ENCODE measurements at regions not wholly inside any gene's neighbourhood (a gene's known extent, or its start where the extent isn't known, plus 50 kb on each side); places are given as distances from the start of the nearest gene placed in this dataset.
"Not testable (repeated sequence)": the region's sequence is repeated elsewhere in the genome, so short reads cannot be mapped to it uniquely, and the experiment has no call there.

- H3K9me3 Mint-ChIP-seq, result peaks cover 2% of the 10 kb centered on the region
- no peaks in the 10 kb centered on the region for H3K36me3 Mint-ChIP-seq (ENCODE audit: low read depth)
- H3K4me3 Mint-ChIP-seq, result no peak overlapping the region
- peaks cover 7% of the 10 kb centered on the region for H3K27me3 Mint-ChIP-seq (ENCODE audit: low read depth)
- no peaks in the 10 kb centered on the region for H3K4me1 Mint-ChIP-seq (ENCODE audit: low read depth)
- no peak overlapping the region for H3K27ac Mint-ChIP-seq
- DNase-seq, result no peak
- intact Hi-C loops (cut with micrococcal nuclease), result no loop called here
- CTCF ChIA-PET, result no interaction called here
Observed at GRCh38 chr15:26235864-26236263, 372.7 kb upstream of the ATP10A start.

- DNase-seq, result no peak
- CTCF ChIA-PET, result no interaction called here
- H3K27ac Mint-ChIP-seq, result no peak overlapping the region
- intact Hi-C loops (cut with micrococcal nuclease), result no loop called here
- peaks cover 2% of the 10 kb centered on the region for H3K9me3 Mint-ChIP-seq
- H3K36me3 Mint-ChIP-seq (ENCODE audit: low read depth), result no peaks in the 10 kb centered on the region
- no peak overlapping the region for H3K4me3 Mint-ChIP-seq
- peaks cover 7% of the 10 kb centered on the region for H3K27me3 Mint-ChIP-seq (ENCODE audit: low read depth)
- H3K4me1 Mint-ChIP-seq (ENCODE audit: low read depth), result no peaks in the 10 kb centered on the region
Observed at GRCh38 chr15:26234976-26235767, 372.0 kb upstream of the ATP10A start.

DNA sequence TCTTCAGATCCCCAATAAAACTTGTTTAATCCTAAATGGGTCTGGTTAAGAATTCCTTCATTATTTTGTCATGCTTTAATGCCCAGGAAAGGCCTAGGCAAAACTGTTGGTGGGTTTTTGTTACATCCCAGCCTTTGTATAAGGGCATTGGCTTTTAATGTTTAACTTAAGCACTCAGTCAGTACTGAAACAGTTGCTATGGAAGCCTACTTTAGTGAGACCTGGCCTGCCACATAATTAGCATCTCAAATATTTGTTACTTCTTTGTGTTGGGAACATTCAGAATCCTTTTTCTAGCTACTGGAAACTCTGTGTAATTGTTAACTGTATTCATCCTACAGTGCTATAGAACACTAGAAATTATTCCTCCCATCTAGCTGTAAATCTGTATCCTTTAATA, 369.6 kb upstream of the ATP10A start:
- CTCF ChIA-PET, result no interaction called here
- peaks cover 9% of the 10 kb centered on the region for H3K9me3 Mint-ChIP-seq
- no peaks in the 10 kb centered on the region for H3K36me3 Mint-ChIP-seq (ENCODE audit: low read depth)
- intact Hi-C loops (cut with micrococcal nuclease), result no loop called here
- peaks cover 7% of the 10 kb centered on the region for H3K27me3 Mint-ChIP-seq (ENCODE audit: low read depth)
- DNase-seq, result no peak
- no peak overlapping the region for H3K4me3 Mint-ChIP-seq
- no peak overlapping the region for H3K27ac Mint-ChIP-seq
- H3K4me1 Mint-ChIP-seq (ENCODE audit: low read depth), result no peaks in the 10 kb centered on the region

DNA sequence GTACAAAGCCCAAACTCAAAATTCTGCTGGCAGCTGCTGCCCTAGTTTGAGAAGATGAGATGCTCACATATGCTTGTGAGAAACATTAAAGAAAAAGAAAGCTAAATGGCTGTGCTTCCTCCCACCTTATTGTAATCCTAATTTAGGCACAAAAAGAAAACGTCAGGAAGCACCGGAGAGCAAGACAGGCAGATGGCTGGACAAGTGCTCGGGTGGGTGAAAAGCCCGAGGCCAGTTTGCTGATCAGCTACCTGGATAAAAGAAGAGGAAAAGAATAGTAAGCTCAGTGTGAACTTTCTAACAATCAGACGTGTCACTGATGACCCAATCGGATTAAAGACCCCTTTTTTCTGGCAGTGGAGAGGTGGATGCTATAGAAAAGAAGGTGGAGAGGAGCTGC, 368.0 kb upstream of the ATP10A start:
- Mint-ChIP-seq H3K4me3 (no peak overlapping the region), H3K9me3 (peaks cover 18% of the 10 kb centered on the region), H3K27me3 (ENCODE audit: low read depth) (peaks cover 6% of the 10 kb centered on the region), H3K27ac (no peak overlapping the region), H3K36me3 (ENCODE audit: low read depth) (peaks cover 3% of the 10 kb centered on the region), H3K4me1 (ENCODE audit: low read depth) (no peaks in the 10 kb centered on the region)
- no peak for DNase-seq
- intact Hi-C loops (cut with micrococcal nuclease), result no loop called here
- CTCF ChIA-PET, result no interaction called here

DNA sequence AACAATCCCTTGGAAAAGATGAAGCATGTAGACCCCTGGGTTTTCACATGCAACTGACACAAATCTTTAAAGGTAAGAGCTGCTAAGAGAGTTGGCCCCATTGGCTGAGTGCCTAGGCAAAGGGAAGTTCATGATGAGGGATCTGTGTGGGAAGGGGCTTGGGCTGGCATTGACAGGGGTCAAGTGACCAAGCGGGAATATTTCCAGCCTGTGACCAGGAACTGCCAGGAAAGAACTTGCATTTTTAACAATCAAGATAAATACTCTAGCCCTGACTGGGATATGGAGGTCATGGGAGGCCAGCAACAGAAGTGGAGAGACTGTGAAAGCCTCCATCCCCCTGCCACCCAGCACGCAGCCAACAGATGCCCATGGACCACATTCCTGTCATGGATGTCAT, 361.1 kb upstream of the ATP10A start:
- no peak overlapping the region for H3K27ac Mint-ChIP-seq
- intact Hi-C loops (cut with micrococcal nuclease), result no loop called here
- peaks cover 8% of the 10 kb centered on the region for H3K27me3 Mint-ChIP-seq (ENCODE audit: low read depth)
- CTCF ChIA-PET, result no interaction called here
- DNase-seq, result no peak
- H3K36me3 Mint-ChIP-seq (ENCODE audit: low read depth), result peaks cover 3% of the 10 kb centered on the region
- peaks cover 14% of the 10 kb centered on the region for H3K9me3 Mint-ChIP-seq
- H3K4me3 Mint-ChIP-seq, result no peak overlapping the region
- H3K4me1 Mint-ChIP-seq (ENCODE audit: low read depth), result no peaks in the 10 kb centered on the region

- intact Hi-C loops (cut with micrococcal nuclease), result no loop called here
- Mint-ChIP-seq H3K4me3 (no peak overlapping the region), H3K4me1 (ENCODE audit: low read depth) (no peaks in the 10 kb centered on the region), H3K9me3 (peaks cover 14% of the 10 kb centered on the region), H3K27me3 (ENCODE audit: low read depth) (peaks cover 8% of the 10 kb centered on the region), H3K27ac (no peak overlapping the region), H3K36me3 (ENCODE audit: low read depth) (peaks cover 3% of the 10 kb centered on the region)
- CTCF ChIA-PET, result no interaction called here
- no peak for DNase-seq
Observed at GRCh38 chr15:26223720-26224119, 360.6 kb upstream of the ATP10A start.

DNA sequence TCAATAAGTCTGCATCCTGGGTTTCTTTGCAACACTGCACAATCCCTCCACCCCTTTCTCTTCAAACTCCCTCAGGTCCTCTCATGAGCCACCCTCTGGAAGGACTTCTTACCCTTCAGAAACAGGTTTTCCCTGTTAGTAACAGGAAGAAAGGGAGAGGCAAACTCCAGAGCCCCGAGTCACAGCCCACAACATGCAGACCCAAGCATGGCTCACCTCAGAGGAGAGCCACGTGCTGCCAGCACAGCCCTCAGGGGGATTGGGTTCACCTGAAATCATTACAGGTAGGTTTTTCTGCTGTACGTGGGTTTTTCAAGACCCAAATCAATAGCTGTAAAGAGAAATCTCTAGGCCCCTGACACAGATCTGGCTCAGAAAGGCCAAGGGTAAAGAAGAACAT, 359.7 kb upstream of the ATP10A start:
- CTCF ChIA-PET, result no interaction called here
- Mint-ChIP-seq H3K4me1 (ENCODE audit: low read depth) (no peaks in the 10 kb centered on the region), H3K4me3 (no peak overlapping the region), H3K27me3 (ENCODE audit: low read depth) (peaks cover 8% of the 10 kb centered on the region), H3K9me3 (peaks cover 9% of the 10 kb centered on the region), H3K36me3 (ENCODE audit: low read depth) (peaks cover 3% of the 10 kb centered on the region), H3K27ac (no peak overlapping the region)
- intact Hi-C loops (cut with micrococcal nuclease), result no loop called here
- DNase-seq, result no peak

DNA sequence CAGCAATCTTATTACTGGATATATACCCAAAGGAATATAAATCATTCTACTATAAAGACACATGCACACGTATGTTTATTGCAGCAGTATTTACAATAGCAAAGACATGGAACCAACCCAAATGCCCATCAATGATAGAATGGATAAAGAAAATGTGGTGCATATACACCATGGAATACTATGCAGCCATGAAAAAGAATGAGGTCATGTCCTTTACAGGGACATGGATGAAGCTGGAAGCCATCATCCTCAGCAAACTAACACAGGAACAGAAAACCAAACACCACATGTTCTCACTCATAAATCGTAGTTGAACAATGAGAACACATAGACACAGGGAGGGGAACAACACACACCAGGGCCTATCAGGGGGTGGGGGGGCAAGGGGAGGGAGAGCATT, 353.9 kb upstream of the ATP10A start:
- CTCF ChIA-PET; DNase-seq; H3K9me3 Mint-ChIP-seq; H3K27ac Mint-ChIP-seq; H3K4me1 Mint-ChIP-seq (ENCODE audit: low read depth); H3K27me3 Mint-ChIP-seq (ENCODE audit: low read depth); intact Hi-C loops (cut with micrococcal nuclease); H3K36me3 Mint-ChIP-seq (ENCODE audit: low read depth); H3K4me3 Mint-ChIP-seq: not testable (repeated sequence)

GRCh38 chr15:26214290-26214689, 351.2 kb upstream of the ATP10A start:
- H3K27ac Mint-ChIP-seq, result no peak overlapping the region
- intact Hi-C loops (cut with micrococcal nuclease), result no loop called here
- H3K36me3 Mint-ChIP-seq (ENCODE audit: low read depth), result no peaks in the 10 kb centered on the region
- CTCF ChIA-PET, result no interaction called here
- DNase-seq, result no peak
- H3K27me3 Mint-ChIP-seq (ENCODE audit: low read depth), result peaks cover 11% of the 10 kb centered on the region
- H3K9me3 Mint-ChIP-seq, result no peaks in the 10 kb centered on the region
- no peak overlapping the region for H3K4me3 Mint-ChIP-seq
- H3K4me1 Mint-ChIP-seq (ENCODE audit: low read depth), result no peaks in the 10 kb centered on the region

DNA sequence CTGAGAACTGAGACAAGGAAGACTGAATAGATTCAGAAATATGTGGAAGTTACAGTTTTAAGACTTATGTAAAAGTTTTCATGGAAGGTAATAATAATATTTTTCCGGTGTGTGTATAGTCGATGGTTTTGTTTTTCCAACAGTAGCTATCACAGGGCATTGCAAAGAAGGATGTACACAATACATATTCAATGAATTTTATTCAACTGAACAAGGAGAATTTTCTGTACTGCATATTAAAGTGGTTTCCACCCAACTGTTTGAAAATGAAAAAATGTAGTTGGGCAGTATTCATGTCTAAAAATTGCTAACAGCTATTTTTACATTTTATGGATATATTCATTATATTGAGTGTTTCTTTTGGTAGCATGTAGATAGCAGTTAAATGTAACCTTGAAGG, 350.3 kb upstream of the ATP10A start:
- H3K27me3 Mint-ChIP-seq (ENCODE audit: low read depth), result peaks cover 11% of the 10 kb centered on the region
- no peak overlapping the region for H3K27ac Mint-ChIP-seq
- H3K9me3 Mint-ChIP-seq, result no peaks in the 10 kb centered on the region
- DNase-seq, result no peak
- no peaks in the 10 kb centered on the region for H3K4me1 Mint-ChIP-seq (ENCODE audit: low read depth)
- H3K4me3 Mint-ChIP-seq, result no peak overlapping the region
- no peaks in the 10 kb centered on the region for H3K36me3 Mint-ChIP-seq (ENCODE audit: low read depth)
- CTCF ChIA-PET, result no interaction called here
- intact Hi-C loops (cut with micrococcal nuclease), result no loop called here

DNA sequence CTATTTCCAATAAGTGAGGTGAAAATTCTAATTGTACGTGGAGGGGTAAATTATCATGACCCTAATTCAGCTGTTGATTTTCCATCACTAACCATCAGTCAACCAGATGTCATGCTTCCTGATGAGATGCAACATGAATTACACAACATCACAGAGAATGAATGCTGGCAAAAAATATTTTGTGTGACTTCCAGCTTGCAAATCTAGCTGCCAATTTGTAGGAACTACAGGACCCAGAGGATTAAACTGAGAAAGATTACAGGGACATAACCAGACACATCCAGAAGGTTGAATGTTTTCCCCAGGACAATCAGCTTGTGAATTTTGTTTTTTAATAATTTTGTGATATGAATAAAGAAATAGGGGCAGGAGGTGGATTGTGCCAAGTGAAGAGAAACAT, 349.0 kb upstream of the ATP10A start:
- CTCF ChIA-PET, result interaction anchor here (2.0 kb wide), 1 partner anchor 48 kb away, joined by 7 read pairs; no protein-coding TSS in a partner anchor

DNA sequence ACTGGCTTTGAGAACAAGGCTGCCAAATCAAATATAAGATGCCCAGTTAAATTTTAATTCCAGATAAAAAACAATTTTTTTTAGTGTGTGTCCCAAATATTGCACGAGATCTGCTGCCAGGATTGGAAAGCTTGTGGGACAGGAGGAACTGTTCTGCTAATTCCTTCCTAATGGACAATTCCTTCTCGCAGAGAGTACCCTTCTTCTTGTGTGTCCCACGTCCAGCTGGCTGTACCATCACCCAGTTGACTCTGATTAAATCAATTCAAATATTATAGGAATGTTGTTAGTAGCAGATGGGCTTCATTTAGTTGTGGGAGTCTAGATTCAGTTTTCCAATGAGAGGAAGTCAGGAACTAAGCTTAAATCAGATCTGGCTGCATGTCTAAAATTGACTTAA, 347.9 kb upstream of the ATP10A start:
- Mint-ChIP-seq H3K27ac (no peak overlapping the region), H3K9me3 (no peaks in the 10 kb centered on the region), H3K4me1 (ENCODE audit: low read depth) (no peaks in the 10 kb centered on the region), H3K27me3 (ENCODE audit: low read depth) (peaks cover 8% of the 10 kb centered on the region), H3K36me3 (ENCODE audit: low read depth) (no peaks in the 10 kb centered on the region), H3K4me3 (no peak overlapping the region)
- intact Hi-C loops (cut with micrococcal nuclease), result no loop called here
- CTCF ChIA-PET, result interaction anchor here (0.6 to 2.0 kb wide), 2 partner anchors 16 to 50 kb away, joined by 3 to 7 read pairs; no protein-coding TSS in a partner anchor
- no peak for DNase-seq

More for the DNA sequence above, 349.0 kb upstream of the ATP10A start:
- H3K36me3 Mint-ChIP-seq (ENCODE audit: low read depth), result no peaks in the 10 kb centered on the region
- no peaks in the 10 kb centered on the region for H3K9me3 Mint-ChIP-seq
- DNase-seq, result no peak
- H3K27ac Mint-ChIP-seq, result no peak overlapping the region
- peaks cover 10% of the 10 kb centered on the region for H3K27me3 Mint-ChIP-seq (ENCODE audit: low read depth)
- H3K4me3 Mint-ChIP-seq, result no peak overlapping the region
- H3K4me1 Mint-ChIP-seq (ENCODE audit: low read depth), result no peaks in the 10 kb centered on the region
- intact Hi-C loops (cut with micrococcal nuclease), result no loop called here

GRCh38 chr15:26201177-26201858, 338.2 kb upstream of the ATP10A start:
- CTCF ChIA-PET, result no interaction called here
- intact Hi-C loops (cut with micrococcal nuclease), result no loop called here
- H3K9me3 Mint-ChIP-seq, result no peaks in the 10 kb centered on the region
- no peak for DNase-seq
- H3K27ac Mint-ChIP-seq, result no peak overlapping the region
- no peak overlapping the region for H3K4me3 Mint-ChIP-seq
- H3K27me3 Mint-ChIP-seq (ENCODE audit: low read depth), result no peaks in the 10 kb centered on the region
- no peaks in the 10 kb centered on the region for H3K36me3 Mint-ChIP-seq (ENCODE audit: low read depth)
- no peaks in the 10 kb centered on the region for H3K4me1 Mint-ChIP-seq (ENCODE audit: low read depth)
